22Rv1 (cell line): ENCODE measurements at regions not wholly inside any gene's neighbourhood (a gene's known extent, or its start where the extent isn't known, plus 50 kb on each side); places are given as distances from the start of the nearest gene placed in this dataset.

Experiments used
- H3K27ac ChIP-seq: fragments of 450-650 bp; 2 replicates; pipeline ENCODE4 v1.5.1; 2017
- ZFX ChIP-seq: fragments of 450-650 bp; IDR thresholded peaks from 2 replicates; pipeline ENCODE4 v1.6.1; 2017; ENCODE audit warnings: antibody characterized with exemption, borderline replicate concordance
- TF ChIP-seq, protein P1 (sequence below): fragments of 450-650 bp; IDR thresholded peaks from 2 replicates; pipeline ENCODE4 v1.5.1; 2017; ENCODE audit warnings: mild to moderate bottlenecking

DNA sequence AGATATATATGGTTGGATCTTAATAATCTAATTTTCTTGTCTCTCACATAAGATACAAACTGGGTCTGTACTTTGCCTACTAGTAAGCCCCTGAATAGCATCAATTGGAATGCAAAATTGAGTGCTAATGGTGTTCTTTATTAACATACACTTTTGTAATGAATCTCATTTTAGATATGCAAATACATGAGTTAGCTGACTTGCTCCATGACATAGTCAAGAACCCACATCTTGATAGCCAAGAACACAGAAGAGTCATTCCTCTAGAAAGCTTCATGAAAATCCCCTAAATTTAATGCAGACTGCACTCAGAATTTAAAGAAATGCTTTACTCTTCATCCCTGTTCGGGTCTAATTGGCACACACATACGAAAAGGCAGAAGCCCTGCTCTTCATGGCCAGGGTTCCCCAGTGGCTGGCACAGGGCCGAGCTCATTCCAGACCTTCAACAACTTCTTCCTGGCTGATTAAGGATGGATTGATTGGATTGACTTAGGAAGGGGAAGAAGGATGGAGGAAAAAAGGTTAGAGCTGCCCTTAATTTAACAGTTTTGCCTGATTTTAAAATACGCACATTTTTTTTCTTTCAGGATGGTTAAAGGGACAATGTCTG, 431.1 kb upstream of the KLF6 start:
- H3K27ac ChIP-seq, result no peak overlapping the region
- TF ChIP-seq, protein P1, sequence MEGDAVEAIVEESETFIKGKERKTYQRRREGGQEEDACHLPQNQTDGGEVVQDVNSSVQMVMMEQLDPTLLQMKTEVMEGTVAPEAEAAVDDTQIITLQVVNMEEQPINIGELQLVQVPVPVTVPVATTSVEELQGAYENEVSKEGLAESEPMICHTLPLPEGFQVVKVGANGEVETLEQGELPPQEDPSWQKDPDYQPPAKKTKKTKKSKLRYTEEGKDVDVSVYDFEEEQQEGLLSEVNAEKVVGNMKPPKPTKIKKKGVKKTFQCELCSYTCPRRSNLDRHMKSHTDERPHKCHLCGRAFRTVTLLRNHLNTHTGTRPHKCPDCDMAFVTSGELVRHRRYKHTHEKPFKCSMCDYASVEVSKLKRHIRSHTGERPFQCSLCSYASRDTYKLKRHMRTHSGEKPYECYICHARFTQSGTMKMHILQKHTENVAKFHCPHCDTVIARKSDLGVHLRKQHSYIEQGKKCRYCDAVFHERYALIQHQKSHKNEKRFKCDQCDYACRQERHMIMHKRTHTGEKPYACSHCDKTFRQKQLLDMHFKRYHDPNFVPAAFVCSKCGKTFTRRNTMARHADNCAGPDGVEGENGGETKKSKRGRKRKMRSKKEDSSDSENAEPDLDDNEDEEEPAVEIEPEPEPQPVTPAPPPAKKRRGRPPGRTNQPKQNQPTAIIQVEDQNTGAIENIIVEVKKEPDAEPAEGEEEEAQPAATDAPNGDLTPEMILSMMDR, result no peak
- TF ChIP-seq ZFX, result no peak

DNA sequence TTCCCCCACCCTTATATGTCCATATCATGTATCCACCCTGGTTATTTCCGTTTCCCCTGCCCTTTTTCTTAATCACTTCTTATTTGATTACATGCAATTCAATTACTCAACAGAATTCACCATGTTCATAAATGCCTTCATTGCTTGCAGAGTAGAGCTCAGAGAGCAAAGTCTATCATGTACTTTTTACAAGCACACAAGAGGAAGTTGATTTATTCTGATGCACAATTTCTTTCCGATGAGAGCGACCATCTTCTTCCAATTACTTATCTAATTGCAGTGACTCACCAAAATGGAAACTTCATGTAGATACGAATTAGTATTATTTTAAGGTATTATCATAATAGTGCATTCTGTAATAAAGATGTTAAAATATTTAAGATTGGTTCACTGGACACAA, 430.5 kb upstream of the KLF6 start:
- H3K27ac ChIP-seq, result no peak overlapping the region
- TF ChIP-seq, protein P1, result no peak
- no peak for TF ChIP-seq ZFX

DNA sequence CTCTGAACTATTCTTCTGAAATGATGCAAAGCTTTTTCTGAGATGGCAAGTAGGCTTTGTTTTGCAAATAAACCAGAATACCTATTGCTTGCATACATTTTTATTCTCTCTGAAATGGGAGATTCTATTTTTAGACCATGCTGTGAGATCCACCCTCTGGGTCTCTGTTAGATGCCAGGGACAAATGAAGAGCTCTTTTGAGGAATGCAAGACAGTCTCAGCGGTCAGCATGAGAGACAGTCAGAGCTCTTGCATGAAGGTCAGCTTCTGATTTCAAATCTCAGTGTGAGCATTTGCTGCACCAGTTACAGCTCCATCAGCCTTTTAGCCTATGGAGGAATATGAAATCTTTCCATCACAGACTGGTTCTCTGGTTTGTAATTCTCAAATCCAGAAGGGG, 429.9 kb upstream of the KLF6 start:
- H3K27ac ChIP-seq, result no peak overlapping the region
- TF ChIP-seq, protein P1, result no peak
- TF ChIP-seq ZFX, result no peak

DNA sequence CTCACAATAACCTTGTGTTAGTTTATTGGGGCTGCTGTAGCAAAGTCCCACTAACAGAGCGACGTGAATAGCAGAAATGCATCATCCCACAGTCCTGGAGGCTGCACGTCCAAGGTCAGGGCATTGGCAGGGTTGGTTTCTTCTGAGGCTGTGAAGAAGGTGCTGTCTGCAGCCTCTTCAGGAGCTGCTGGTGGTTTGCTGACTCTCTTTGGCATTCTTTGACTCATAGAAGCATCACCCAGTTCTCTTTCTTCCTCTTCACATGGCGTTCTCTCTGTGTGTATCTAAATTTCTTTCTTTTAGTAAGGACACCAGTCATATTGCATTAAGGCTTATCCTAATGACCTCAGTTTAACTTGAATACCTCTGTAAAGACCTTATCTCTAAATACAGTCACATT, 428.4 kb upstream of the KLF6 start:
- no peak for TF ChIP-seq ZFX
- TF ChIP-seq, protein P1, result no peak
- no peak overlapping the region for H3K27ac ChIP-seq

DNA sequence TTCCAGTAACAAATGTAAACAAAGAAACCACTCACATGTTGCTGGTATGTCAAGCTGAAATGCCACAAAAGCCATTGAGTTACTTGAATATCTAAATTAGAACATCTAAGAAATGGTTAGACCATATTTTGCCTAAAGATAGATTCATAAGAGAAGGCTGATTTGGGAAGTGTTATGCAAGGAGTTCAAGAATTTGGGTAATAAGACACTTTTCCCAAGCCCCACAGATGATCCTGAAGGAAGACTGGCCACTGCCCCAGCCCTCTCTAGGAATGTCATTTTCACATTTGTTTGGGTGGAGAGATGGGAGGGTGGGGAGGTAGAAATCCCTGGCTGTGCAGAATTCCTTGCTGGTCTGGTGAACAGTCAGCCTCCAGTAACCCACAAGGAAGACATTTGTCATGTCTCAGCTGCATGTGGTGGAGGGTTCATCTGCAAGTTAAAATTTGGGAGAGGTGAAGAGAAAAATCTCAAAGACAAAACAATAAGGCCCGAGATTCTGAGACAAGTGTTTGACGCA, 427.2 kb upstream of the KLF6 start:
- TF ChIP-seq ZFX, result no peak
- TF ChIP-seq, protein P1, result no peak
- no peak overlapping the region for H3K27ac ChIP-seq

DNA sequence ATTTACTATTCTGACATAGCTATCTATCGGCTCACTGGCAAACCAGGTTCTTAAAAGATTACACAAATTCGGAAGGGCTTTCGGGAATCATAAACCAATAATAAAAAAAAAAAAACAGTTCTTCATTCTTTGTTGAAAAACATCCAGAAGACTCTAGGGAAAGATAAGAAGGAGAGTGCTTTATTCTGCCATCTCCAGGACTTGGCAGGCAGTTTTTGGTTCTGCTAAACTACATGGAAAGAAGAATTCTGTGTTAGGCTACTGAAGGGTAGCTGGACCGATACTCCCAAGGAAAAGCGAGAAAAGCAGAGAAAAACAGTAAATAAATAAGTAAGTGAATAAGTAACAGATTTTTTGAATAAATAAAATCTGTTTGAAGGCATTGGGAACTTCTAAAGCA, 423.5 kb upstream of the KLF6 start:
- no peak for TF ChIP-seq ZFX
- TF ChIP-seq, protein P1, result no peak
- no peak overlapping the region for H3K27ac ChIP-seq

DNA sequence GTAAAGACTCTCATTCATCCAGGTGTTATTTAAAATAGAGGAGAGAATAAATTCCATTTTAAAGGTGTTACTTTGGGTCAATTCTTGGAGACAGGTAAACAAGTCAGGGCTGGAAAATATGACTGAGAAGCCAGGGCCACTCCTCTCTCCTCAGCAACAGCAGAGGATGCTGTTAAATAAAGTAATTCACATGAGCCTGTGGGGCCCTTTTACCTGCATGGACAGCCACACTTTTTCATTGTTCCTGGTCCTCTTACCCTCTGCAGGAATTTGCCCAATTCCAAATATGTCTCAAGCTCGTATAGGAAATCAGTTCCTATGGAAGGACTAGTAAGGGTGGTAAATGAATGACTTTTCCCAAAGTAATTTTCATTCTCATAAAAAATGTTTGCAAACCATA, 420.1 kb upstream of the KLF6 start:
- TF ChIP-seq ZFX, result no peak
- H3K27ac ChIP-seq, result no peak overlapping the region

DNA sequence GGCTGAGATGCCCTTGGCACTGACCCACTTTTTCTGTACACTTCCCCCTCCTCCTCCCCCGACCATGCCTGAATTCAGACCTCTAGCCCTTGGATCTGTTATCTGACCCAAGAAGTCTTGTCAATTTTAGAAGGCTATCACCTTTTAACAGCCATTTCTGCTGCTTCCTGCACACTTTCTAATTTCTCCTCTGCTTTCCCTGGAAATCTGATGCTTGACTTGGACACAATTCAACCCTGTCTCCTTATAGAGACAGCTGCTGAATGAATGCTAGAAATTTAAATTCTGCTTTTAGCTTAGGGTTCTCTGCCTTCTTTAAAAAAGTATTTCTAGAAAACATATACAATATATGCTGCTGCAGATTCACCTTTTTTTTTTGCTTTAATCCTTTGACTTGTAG, 417.9 kb upstream of the KLF6 start:
- H3K27ac ChIP-seq, result no peak overlapping the region
- TF ChIP-seq, protein P1, result no peak
- TF ChIP-seq ZFX, result no peak
